ENCODE measurements at regions not wholly inside any gene's neighbourhood (a gene's known extent, or its start where the extent isn't known, plus 50 kb on each side); places are given as distances from the start of the nearest gene placed in this dataset.
A peak's percentile ranks its signal among the peaks of the same experiment; 100 is the strongest.

- DNase-seq = no peak
Measured at GRCh38 chr9:105150991-105151685, 93.3 kb upstream of the SLC44A1 start.

DNA sequence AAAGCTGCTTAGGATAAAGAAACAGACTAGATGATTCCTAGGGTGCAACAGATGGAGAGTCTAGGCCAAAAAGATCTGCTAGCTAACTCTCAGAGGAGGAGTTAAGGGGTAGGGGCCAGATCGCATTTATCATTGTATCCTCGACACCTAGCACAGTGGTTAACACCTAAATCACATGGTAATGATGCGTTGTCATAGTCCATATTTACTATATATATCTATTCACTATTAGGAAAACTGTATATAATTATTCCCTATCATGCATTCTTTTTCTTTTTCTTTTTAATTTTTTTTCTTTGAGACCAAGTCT, 92.8 kb upstream of the SLC44A1 start:
- no peak for DNase-seq

DNA sequence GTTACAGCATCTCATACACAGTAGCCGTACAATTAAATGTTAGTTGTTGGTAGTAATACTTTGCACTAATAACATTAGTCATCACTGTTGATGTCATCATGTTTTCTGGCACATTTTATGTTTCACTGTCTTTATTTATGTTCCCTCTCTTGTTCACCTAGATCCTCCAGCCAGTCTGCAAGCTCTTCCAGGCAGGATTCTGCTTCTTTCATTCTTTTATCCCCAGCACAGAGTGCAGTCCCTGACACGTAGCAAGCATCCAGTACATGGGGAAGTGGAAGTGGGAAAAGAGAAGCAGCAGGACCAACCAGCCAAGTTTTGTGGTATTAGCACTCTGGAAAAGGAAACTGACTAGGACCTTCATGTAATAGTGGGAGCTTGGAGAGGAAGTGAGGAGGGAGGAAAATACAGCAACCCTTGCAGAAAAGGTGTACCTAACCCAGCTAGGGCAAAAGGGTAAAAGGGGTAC, 89.7 kb upstream of the SLC44A1 start:
- no peak for DNase-seq

- DNase-seq = peak; percentile 33
Measured at GRCh38 chr9:105157171-105157583, 87.3 kb upstream of the SLC44A1 start.

GRCh38 chr9:105158020-105158419, 86.4 kb upstream of the SLC44A1 start:
- DNase-seq = no peak

DNA sequence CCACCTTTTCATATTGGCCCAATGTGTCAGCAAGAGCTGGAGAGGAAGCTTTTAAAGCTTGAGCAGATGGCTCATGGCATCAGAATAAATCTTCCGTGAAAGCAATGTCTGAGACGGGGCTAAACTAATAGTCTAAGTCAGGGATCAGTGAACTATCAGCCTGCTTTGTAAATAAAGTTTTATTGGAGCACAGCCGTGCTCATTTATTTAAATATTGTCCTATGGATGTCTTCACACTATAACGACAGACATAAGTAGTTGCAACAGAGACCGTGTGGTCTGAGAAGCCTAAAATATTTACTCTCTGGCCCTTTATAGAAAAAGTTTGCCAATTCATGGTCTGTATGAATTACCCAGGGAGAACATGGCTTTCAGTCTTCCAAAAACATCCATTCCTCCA, 85.6 kb upstream of the SLC44A1 start:
- peak; percentile 27 for DNase-seq

GRCh38 chr9:105168870-105169319, 75.6 kb upstream of the SLC44A1 start:
- no peak for DNase-seq

GRCh38 chr9:105171076-105171475, 73.4 kb upstream of the SLC44A1 start:
- DNase-seq = no peak

GRCh38 chr9:105171589-105171988, 72.9 kb upstream of the SLC44A1 start:
- DNase-seq = no peak

GRCh38 chr9:105172436-105172835, 72.0 kb upstream of the SLC44A1 start:
- no peak for DNase-seq

DNA sequence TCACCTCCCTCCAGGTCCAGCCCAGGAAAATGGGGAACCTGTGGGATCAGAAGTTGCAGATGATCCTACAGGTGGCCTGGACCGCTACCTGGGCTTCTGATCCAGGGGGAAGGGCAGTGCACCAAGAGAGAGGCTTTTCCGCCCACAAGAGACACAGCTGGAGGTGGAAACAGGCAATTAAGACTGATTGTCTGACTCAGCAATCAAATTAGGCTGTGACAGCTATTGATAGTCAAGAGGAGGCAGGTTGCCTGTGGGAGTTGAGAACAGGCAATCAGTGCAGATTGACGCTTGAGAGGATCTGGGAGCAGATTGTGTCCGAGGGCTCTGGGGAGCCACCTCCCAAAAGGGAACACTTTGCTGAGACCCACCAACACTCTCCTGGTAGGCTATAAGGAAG, 71.1 kb upstream of the SLC44A1 start:
- DNase-seq = no peak

DNA sequence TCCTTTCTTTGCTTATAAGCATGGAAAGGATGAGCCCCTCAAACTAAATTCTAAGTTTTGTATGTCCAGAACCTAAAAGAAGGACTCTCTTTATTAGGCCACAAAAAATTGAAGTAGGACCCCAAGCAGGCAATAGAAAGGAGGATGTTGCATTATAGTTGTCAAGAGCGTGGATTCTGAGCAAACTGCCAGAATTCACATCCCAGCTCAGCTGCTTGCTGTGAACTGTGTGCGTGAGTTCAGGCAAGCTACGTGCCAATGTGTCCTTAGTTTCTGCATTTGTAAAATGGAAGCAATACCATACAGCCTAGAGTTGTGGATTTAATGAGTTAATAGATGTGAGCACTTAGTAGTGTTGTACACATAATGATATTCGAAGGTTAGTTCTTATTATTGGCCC, 70.6 kb upstream of the SLC44A1 start:
- no peak for DNase-seq

DNA sequence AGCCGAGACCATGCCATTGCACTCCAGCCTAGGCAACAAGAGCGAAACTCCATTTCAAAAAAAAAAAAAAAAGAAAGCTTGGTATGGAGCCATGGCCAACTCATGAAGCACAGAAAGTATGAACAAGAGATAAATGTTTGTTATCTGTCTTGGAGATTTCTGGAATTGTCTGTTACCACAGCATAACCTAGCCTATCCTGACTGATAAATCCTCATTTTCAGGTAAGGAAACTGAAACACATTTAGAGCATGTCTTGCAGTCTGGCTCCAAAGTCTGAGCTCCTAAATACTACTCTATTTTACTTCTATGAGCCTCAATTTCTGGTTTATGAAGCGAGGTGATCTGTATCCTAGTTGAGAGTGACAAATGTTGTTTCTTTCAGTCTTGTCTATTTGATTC, 68.3 kb upstream of the SLC44A1 start:
- no peak for DNase-seq

GRCh38 chr9:105178076-105178475, 66.4 kb upstream of the SLC44A1 start:
- DNase-seq = no peak

GRCh38 chr9:105187781-105188180, 56.7 kb upstream of the SLC44A1 start:
- no peak for DNase-seq

DNA sequence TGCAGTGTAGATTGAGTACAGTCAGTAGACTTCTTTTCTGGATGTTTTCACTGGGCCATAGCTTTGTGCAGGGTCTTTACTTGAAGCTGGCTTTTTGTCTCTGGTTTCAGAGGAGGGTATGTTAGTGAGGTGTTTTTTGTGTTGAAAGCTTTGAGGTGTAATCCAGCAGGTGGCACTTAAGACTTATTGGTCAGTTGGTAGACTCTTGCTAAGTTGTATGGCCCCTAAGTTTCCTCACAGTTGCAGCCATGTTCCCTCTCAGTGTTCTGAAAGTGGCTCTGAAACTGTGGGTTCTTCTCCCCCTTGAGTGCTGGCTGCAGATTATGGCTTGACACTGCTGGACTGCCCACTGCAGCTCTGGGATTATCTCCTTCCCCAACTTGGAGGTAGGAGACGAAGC, 55.7 kb upstream of the SLC44A1 start:
- DNase-seq = no peak

DNA sequence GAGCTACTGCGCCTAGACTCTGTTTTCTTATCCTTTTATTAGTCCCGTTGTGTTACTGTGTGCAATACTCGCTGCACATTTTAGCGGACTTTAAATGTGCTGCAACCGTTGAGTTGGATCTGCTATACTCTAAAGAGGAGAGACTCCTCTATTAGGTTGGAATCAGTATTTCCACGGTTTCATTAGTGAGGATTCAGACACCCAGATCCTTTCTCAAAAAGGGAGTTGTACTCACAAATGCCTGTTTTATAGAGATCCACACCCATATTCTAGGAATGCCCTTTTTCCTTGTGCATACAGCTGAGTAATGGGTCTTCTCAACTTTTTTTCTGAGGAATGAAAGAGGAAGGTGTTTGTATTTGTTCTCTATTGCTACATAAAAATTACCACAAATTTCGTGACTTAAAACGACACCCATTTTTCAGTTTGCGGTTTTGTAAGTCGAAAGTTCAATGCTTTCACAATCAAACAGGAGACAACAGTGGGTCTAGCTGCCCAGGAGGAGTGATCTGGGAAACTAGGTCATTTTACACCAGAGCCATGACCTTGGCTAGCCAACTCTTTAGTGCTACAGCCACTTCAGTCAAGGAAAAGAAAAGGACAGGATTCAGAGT, 52.8 kb upstream of the SLC44A1 start:
- no peak for DNase-seq

DNA sequence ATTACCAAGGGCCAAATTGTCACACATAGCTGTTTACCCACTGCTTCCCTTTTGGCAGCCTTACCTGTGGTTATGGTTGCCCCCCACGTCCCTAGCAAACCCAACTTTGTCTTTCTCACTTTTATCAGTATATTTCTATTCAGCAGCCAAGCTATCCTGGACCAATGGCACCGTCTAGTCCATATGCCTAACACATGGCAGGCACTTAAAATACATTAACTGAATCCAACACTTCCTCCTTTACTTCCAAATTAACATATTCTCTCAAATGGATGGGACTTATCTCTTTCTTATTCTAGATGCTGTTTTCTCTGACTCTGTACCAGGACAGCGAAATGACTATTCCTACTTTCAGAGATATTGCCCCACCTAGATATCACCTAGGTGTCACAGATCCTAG, 50.9 kb upstream of the SLC44A1 start:
- DNase-seq = no peak

GRCh38 chr9:105194234-105194633, 50.2 kb upstream of the SLC44A1 start:
- DNase-seq = no peak

Measured in NCI-H524 treated with DMSO at 0.1 percent for 48 hours (cell line).